HG02885 (cell line): ENCODE measurements at regions not wholly inside any gene's neighbourhood (a gene's known extent, or its start where the extent isn't known, plus 50 kb on each side); places are given as distances from the start of the nearest gene placed in this dataset.

Source experiments
- ATAC-seq: cut with Tn5 transposase; IDR thresholded peaks from one replicate; pipeline ENCODE4 v1.9.1; 2021; ENCODE audit warnings: mild to moderate bottlenecking; ENCODE audit not compliant: unreplicated experiment, poor library complexity

DNA sequence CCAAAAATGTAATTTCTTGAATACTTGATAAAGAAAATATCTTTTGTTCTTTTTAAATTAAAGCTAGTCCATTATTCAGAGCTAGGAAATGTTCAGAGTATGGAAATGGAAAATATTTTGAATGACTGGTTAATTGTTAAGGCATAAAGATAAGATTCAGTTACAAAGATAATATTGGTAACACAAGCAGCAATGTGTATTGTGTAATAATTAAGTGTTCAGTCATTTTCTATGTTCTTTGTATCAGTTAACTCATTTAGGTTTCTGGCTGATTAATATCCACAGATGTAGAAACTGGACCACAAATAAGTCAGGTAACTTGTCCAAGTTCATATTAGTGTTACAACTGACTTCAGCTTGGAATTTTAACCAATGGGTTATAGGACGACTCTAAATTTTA is 442.2 kb upstream of the MANEA start:
- ATAC-seq = no peak

DNA sequence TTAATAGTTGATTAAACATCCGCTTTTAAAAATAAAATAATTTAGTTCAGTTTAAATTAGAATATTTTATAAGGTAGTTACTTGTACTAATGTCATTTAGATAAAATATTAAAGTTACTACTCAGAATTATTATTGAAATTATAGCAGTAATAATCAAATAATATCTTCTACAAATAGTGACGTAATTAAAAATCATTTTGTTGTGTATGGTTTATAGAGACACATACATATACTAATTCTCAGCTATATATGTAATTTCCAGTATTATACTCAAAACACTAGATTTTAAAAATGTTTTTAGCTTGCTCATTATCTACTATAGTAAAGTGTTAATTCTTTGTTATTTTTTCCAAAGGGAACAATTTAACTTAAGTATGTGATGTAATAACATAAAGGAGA is 435.2 kb upstream of the MANEA start:
- ATAC-seq = no peak

DNA sequence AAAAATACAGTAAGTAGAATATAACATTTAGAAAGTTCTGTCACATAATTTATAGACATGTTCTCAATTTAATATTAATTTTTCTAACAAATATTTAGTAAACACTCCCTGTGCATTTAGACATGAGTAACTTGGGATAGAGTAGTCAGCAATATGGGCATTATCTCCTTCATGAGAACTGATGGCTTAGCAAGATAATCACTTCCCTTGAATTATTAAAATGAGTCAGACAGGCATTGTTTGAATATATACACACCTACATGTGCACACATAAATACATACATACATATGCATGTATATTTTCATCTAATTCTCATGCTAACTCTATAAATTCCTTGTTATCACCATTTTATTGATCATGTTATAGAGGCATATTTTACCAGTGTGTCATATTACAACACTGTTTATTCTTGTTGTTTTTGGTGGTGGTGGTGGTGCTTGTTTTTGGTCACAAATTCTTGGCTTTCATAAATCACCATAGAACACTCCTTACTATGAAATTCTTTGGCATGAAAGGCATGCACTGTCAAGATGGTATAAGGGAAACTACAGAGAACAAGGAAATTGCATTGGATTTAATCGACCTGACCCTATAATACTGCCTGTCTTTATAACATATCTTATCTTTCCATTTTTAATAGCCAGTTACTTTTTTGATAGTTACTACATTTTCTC is 434.5 kb upstream of the MANEA start:
- ATAC-seq = no peak

DNA sequence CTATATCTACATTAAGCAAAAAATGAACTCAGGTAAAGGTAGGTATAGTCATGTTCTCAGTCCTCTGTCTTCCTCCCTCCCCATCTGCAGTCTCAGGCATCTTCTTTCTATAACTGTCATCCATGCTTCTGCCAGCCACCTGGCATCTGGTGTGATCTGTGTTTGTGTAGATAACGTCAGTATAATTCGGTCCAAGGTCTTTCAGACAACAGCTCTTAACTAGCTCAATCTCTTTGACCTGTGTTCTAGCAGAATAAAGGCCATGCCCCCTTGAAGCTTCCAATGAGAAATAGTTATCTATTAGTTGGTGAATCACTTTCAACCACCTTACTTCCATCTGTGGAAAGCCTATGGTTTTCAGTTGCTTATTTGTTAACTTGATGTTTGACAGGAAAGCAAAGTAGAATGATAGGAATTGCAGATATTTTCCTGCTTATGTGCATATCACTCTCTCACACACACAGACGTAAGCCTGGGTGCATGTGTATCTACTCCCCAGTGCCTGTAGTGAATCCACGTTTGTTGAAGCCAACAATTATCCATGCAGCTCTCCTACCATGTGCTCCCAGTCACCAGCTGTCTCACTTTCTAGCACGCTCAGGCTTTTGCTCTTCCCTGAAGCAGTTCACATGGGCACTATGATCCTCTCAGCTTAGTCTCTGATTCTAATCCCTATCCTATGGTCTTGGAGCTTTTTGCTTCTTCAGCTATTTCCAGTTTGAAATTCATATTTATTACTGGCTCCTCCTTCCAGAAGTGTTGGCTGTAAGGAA is 433.7 kb upstream of the MANEA start:
- no peak for ATAC-seq

DNA sequence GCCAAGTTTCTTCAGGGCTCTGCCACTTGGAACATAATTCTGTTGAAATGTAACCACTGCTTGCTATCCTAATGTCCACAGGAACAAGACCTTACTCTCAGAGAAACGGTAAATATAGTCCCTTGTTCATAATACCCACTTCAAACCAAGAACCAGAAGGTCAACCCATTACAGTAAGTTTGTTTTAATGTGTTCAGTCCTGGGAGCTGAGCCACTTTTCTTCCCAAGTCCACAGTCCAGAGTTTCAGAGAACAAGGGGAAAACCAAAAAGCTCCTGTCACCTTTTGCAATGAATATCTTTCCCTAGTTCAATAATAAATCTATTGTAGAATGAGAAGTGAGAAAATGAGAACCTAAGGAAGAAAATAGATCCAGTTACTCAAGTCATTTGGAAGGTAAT is 431.9 kb upstream of the MANEA start:
- ATAC-seq = no peak

DNA sequence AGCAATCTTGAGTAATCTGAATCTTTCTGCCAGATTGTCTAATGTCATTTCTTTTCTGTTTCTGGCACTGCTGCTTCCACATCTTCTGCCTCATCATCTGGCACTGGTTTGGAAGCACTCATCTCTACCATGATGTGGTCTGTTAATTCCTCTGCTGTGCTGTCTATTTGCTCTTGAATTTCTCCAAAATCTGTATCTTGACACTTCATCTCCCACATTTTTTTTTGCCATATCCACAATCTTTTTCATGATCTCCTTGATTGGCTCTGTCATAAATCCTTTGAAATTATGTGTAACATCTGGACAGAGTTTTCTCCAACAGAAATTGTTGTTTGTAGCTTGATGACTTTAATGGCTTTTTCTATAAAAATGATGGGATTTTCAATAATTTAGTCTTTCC is 417.8 kb upstream of the MANEA start:
- ATAC-seq = no peak

DNA sequence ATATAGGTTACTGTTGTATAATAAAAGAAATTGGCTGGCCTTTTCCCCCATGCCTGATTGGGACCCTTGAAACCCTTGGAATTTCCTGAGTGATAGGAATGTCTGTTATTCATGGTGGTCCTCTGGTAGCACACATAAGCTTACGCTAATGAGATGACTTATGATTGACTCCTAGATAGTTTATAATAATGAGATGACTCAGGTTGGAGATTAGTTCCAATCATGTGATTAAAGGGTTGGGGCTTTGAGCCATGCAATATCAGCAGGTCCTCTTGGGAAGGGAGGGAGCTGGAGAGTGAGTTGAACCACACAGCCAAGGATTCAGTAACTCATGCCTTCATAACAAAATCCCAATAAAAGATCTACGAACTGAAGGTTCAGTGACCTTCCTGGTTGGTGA is 407.6 kb upstream of the MANEA start:
- ATAC-seq = no peak

DNA sequence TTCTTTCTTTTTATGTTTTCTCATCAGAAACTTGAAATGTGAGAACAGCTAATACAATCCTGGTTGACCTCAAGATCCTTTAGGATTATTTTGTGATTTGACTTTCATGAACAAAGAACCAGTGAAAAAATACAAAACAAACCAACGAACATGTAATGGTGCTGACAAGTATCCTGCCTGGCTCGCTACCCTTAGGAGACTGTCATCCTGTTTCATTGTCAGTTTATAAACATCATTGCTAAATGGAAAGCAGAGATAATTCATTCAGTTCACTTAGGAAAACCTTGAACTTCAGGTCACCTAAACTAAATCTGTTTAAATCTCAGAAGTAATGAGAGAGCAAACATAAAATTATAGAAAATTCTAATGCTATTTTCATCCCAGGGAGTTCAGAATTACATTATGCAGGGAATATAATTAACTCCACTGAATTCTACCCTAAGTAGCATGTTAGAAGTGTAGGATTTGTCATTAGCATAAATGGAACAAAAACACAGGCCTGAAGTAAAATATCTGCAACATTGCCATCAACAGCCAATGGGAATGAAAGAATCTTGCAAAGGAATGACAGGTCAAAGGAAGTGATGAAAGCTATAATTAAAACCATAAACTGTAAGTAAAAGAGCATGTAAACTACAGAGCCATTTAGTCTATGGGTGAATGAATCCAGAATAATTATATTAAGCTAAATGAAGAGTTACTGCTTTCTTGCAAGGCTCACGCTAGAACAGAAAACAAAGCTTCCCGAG is 401.2 kb upstream of the MANEA start:
- no peak for ATAC-seq

DNA sequence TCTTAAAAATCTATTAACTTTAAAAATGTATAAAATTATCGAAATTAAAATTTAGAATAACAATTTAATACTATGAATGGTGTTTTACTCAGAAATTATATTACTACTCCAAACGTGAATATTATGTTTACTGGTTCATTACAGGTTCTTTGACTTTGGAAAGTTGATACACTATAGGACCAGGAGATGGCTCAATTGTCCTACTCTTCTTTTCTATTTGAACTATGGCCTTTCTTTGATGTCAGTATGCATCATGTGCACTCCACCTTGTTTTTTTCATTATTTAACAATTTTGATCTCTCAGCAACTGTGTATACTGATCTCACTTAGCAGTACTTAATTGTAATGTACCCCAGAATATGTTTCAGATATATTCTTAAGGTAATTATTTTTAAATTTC is 391.5 kb upstream of the MANEA start:
- ATAC-seq = no peak

DNA sequence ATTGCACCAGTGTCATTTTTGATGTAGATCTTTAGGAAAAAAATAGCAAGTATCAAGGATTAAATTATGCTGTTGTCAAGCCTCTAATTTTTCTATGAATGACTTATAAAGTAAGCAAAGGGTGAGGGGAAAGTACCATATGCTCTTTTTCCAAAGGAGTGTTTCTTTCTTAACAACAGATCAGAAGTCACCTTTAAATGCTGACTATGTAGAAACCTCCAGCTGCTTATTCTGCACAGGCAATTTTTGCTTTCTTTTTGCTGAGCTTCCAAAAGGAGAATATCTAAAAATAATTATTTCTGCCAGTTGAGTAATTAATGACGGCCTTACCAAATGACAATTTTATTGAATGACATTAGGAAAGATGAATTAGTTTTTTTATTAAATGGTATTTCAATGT is 390.6 kb upstream of the MANEA start:
- no peak for ATAC-seq

DNA sequence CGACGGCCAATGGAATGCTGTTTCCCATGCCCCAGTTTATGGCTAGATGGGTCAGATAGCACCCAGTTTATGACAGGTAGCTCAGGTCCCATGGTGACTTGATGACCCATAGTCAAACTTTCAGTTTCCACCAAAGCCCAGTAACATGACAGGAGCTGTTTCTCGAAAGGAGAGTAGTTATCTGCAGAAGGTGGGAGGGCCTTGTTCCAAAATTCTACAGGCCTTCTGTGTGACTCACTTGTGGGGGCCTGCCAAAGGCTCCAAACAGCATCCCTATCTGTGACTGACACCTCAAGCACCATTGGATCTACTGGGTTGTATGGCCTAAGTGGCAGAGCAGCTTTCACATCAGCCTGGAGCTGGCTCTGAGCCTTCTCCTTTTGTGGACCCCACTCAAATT is 379.7 kb upstream of the MANEA start:
- ATAC-seq = no peak

DNA sequence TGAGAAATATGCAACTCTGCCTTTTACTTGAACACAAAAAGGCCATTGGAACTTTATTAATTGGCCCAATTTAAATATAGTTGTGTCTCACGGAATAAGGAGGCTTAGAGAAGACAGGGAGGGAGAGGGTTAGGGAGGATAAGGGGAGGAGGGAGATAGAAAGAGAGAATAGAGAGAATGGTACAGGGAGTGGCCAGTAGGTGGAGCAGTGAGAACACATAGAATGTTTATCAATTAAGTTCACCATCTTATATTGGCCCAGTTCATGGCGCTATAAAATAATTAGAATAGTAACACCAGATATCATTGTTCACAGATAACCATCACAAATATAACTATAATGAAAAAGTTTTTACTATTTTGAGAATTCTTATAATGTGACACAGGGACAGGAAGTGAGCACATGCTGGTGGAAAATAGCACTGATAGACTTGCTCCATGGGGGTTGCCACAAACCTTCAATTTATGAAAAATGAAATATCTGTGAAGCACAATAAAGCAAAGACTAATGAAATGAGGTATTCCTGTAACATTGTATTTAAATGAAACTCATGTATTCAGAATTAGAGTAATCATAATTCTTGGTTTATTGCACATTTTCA is 374.1 kb upstream of the MANEA start:
- ATAC-seq = peak; percentile 97

DNA sequence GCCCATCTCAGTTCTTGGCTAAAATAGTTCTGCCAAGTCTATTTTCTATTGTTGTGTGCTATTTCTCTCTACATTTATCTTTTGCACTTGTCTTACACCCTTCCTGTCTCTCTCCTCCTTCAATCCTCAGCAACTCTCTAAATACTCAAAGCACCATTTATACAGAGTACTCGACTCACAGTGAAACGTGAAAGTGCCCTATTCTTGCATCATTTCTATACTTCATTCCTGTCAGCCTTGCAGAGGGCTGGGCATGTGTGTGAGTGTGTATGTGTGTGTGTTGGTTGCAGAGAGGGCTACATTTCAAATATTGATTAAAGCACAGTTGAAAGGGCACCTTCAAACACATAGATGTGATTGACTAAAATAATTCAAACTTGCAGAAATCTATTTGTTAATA is 373.2 kb upstream of the MANEA start:
- ATAC-seq = no peak

DNA sequence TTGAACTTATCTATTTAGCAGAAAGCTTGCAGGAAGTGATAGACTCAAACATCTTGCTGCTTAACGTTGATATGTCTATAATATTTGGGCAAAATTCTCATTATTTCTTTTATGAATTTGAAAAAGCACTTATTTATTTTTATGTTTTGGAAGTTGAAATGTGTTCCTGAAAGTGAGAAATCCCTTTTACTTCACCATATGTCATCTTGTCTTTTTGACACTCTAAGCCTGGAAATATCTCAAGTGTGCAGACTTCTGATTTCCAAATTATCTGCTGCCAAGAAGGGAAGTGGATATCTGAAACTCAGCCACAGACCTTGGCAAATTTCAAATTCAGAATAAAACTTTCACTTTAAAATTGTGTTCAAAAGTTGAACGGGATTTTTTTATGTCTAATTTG is 368.7 kb upstream of the MANEA start:
- ATAC-seq = no peak

DNA sequence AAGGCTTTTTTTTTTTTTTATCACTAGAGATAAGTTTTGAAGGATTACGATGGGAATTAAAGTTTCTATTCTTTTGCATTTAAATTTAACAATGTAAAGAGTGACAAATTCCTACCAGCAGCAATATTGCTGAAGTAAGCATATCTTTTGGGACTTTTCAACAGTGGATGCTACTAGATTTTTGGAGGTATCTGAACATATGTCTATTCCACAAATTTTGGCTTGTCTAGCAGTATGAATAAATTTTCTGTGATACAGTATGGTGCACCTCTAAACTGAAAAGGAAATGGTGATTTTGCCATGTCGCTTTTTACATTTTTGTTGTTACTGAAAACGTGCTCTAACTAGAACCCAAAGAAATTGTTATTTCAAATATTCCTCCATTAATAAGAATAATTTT is 368.3 kb upstream of the MANEA start:
- no peak for ATAC-seq

DNA sequence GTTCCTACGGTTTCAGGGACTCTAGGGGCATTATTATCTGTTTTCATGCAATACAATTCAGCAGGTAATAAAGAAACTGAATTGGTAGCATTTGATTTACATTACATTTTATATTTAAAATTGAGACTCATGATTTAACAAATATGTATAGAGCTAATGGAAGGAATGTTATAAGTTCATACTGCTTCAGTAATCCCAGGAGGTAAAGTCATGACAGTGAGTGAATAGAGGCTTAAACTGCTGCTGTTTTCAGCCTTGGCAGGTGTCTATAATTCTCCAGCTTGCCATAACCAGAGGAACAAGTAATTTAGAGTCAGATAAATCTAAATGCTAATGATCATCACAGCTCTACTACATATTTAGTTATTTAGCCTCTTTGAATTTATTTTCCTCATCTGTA is 360.8 kb upstream of the MANEA start:
- ATAC-seq = no peak

DNA sequence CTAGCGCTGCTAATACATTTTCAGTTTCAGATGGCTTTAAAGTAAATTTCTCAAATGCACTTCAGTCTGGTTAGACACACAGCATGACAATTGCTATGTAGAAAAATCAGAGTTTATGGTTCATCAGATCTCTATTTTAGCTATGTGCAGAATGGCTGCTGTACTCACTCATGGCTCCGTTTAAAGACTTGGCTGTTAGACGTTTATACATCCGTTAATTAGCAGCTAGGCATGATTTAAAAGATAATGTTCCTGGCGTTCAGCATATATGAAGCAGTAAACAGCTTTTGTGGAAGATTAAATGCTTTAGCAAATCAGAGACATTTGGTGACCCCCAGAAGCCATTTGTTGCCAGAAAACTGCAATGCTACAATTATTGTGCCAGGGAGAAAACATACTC is 350.0 kb upstream of the MANEA start:
- no peak for ATAC-seq

DNA sequence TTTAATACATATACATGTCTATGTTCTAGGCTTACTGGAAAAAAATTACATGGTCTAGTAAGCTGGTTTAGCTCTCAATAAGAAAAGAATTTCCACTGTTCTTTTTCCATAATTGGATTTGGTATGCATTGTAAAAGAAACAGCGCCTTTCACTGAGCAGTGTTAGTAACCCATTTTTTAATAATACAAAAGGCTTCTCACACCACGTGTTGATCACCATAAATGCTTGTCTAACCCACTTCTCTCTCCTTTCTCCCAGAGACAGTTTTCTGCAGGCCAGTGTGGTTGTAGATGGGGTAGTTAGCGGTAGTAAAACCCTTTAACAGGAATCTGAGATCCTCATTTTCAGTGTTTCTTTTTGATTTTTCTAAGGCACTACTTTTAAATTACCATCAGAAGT is 348.7 kb upstream of the MANEA start:
- no peak for ATAC-seq

DNA sequence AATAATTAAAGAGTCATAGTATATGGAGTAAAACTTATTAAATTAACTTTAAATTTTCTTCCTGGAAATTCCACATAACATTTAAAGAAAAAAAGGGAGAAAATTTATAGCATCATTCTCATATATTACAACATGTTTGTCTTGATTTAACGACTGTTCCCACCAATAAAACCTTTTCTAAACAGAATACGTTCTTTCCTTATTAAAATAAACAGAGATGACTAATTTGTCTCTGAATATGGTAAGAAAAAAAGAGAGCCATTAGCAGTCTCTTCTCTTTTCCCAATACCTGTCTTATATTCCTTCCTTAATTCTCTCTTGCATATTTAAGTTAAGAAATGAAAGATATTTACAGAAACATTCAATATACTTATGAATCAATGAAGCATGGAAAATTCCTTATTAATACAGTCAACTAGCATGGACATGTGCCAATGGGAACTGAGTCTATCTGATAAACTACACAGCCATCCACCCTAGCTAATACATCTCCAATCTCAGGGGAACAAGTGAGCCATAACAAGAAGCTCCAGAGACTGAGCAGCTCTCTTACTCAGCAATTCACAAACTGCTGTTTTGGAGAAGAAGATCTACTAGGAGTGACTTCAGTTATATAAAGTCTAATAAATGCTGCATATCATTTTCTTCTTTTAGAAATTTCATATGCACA is 347.1 kb upstream of the MANEA start:
- no peak for ATAC-seq

DNA sequence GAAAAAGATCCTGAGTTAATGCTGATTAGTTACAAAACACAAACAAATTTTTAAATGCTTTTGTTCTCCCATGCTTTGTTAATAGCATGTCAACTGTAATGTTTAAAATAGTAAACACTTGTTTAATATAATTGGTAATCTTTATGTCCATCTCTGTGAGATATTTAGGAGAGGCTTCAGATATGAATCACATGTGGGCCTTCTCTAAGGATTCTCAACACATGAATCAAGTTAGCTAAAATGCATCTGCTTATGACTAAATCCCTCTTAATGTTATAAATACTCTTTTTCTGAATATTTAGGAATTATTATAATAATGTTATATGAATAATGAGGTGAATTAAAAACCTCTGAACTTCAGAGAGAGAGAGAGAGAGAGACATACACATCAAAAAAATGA is 345.9 kb upstream of the MANEA start:
- no peak for ATAC-seq

DNA sequence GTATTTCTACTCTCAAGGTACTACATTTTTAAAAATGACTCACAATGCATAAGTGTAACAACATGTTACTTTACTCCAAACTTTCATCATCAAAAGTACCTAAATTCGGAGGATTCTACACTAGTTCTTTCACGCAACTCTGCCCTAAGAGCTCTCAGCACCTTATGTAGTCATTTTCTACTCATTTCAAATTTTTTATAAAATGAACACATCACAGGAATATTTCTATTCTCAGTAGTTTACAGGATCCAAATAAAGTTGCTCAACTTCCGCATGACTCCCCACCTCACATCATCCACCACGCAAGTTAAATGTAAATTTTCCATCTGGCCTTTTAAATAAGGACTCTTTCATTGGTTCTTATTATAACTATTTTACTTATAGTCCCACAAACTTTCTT is 344.9 kb upstream of the MANEA start:
- no peak for ATAC-seq
